HG02759 (cell line): ENCODE measurements at regions not wholly inside any gene's neighbourhood (a gene's known extent, or its start where the extent isn't known, plus 50 kb on each side); places are given as distances from the start of the nearest gene placed in this dataset.

Source experiments
- ATAC-seq: cut with Tn5 transposase; IDR thresholded peaks from one replicate; pipeline ENCODE4 v1.9.1; 2021; ENCODE audit warnings: mild to moderate bottlenecking, moderate library complexity; ENCODE audit not compliant: unreplicated experiment

DNA sequence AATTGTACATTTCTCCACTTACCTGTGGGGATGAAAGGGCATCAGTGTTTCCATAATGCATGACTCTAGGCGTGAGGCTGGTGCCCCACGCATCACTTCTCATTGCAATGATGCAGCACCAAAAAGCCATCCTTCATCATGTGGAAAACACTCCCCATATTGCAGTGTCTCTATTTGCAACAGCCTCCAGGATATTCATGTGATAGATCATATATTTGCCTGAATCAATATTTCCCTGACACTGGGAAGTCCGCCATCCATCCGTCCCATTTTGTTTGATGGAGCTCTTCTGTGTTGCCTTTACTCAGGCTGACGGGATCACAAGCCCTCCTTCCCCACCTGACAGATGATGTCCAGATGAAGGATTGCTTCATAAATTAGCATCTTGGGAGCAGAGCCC, 74.5 kb upstream of the CAMK1G start:
- no peak for ATAC-seq

DNA sequence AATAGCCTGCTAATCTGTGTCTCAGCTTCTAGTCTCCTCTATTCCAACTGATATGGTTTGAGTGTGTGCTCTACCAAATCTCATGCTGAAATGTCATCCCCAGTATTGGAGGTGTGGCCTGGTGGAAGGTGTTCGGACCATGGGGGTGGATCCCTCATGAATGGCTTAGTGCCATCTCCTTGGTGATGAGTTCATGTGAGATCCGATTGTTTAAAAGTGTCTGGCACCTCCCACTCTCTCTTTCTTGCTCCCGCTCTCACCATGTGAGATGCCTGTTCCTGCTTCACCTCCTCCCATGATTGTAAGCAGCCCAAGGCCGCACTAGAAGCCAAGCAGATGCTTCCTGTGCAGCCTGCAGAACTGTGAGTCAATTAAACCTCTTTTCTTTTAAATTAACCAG, 73.5 kb upstream of the CAMK1G start:
- no peak for ATAC-seq

DNA sequence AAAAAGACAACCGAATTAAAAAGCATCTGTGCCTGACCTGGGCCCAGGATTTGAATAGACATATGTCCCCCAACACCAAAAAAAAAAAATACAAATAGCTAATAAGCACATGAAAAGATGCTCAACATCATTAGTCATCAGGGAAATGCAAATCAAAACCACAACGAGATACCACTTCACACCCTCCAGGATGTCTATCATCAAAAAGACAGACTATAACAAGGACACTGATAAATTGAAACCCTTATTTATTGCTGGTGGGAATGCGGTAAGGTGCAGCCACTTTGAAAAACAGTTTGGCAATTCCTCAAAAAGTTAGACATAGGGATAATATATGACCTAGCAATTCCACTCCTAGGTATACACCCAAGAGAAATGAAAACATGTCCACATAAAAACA, 72.3 kb upstream of the CAMK1G start:
- ATAC-seq: no peak

DNA sequence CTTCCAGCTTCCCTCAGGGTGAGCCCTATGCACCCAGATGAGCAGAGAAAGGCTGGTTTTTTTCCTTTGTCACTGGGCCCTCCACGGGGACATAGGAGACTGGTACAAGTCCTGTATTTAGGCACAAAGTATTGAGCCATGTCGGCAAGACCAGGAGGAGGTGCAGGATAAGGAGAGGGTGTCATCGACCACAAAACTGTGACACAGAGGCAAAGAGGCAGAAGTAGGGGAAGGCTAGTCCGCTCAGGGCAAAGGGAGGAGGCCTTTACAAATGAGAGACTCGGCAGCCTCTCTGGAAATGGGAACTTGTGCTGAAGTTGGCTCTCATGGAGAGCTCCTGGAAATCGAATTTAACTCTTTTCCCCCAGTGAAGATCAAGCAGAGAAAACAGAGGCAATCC, 70.7 kb upstream of the CAMK1G start:
- no peak for ATAC-seq

DNA sequence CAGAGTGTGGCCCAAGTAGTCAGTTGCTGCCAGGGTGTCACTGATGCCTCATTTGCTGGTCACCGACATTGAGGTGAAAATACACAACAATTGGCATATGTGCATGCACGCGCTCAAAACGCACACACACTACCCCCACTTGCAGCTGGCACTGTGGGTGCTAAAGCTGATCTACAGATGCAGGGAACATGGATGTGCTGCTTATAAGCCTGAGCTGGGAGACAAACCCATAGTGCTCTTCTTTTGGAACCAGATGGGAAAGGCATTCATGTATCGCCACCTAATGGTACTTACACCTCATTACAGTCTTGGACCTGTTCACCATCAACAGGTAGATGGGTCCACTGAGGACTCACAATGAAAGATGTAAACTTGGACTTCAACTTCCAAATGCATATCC, 70.3 kb upstream of the CAMK1G start:
- ATAC-seq: no peak

DNA sequence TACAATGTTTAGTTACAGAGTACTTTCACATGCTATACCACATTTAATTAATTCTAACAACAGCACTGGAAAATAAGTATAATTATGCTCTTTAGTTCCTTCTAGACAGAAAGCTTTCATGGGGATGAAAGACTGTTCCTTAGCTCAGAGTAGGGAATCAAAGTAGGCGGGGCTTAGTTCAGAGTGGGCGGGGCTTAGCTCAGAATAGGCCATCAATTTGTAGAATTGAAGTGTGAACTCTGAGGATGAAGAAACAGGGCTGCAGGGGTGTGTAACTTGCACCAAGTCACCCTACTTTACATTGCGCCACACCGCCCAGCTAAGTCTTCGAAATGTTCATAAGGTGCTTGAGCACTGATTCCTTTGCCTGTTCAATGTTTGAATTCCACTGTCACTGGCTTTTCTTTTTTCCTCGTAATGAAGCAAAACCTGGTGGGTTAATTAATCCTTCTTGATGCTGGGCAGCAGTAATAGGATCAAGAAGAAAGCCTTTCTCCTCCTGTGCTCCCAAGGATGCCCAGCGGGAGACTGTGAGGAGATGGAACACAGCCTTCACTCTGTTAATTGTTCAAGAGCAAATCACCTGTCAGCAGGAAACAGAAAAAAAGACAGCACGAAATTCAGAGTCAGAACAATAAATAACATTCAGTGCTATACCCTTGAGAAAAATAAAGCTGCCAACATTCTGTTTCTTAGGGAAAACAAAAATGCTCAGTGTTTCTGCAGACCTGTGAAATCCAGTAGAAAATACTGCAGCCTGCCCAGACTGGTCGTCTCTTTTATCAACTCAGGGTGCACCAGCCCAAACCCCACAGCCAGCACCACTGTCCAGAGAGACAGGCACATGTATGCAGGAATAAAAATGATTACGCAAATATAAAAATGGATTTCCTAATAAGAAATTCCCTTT, 66.5 kb upstream of the CAMK1G start:
- ATAC-seq: no peak

DNA sequence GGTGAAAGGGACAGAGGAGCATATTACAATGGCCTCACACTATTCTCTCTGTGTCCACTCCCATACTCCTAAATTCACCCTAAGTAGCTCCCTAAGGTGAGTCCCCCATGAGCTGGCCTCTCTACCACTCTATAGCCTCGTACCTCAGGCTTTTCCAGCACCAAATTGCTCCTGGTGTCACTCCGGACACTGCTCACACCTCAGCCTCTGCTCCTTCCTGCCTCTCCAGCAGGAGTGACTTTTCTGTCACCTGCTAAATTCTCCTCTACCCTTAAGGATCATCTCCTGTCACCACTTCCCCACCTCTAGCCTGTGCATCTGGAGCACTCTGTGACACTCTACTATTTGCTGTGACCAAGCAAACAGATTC, 65.8 kb upstream of the CAMK1G start:
- no peak for ATAC-seq

DNA sequence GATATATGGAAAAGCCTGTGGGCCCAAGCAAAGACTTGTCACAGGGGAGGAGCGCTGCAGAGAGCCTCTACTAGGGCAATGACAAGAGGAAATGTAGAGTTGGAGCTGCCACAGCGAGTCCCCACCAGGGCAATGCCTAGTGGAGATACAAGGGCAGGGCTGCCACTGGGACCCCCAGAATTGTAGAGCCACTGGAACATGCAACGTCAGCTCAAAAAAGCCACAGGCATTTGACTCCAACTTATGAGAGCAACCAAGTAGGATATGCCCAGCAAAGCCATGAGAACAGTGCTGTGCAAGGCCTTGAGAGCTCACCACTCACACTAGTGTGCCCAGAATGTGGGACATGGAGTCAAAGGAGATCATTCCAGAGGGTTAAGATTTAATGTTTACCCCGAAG, 63.7 kb upstream of the CAMK1G start:
- no peak for ATAC-seq

DNA sequence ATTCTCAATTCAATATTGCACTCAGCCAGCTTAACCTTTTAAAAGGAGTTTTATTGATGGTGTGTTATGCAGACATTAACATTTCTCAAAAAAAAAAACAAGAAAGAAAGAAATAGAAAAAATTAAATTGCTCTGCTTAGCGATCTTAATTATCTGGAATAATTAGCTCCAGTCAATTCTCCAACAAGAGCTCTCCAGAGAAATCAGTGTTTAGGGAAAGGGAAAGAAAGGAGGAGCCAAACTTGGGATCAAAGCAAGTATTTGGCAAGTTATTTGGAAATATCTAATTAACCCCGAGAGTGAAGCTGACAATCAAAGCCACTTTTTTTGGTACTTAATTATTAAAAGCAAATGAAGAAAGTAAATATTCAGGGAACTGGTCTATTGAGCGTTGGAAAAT, 60.7 kb upstream of the CAMK1G start:
- no peak for ATAC-seq

DNA sequence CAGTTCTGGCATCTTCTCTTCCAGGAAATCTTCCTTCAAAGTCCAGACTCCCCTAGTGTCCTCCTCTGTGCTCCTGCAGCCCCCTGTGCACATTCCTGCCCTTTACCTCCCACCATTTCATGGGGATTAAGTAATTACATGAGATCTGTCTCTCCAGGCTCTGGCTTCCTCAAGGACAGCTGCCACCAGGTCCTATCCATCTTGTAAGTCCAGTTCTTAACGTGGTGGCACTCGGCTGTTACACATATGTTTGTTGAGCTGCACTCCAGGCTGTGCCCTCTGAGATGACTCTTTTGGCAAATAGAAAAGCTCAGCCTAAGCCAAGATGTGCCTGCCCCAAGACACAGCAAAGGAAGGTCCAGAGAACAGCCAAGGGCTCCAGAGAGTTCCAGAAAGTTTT, 57.4 kb upstream of the CAMK1G start:
- ATAC-seq: no peak

DNA sequence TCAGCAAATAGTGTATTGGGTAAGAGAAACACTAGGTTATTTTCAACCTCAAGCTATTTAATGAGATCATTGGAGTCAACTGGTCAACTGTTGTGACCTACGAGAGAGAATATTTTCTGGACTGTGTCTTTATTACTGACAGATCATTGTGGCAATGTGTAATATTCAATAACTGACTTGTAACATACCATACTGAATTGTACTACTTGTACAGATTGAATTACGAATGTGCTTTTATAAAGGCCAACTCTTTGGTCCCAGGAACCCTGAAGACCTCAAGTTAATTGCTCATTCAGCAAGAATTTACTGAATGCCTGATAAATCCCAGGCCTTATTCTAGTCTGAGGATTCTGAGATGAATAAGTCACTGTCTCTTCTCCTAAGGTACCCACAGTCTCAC, 56.1 kb upstream of the CAMK1G start:
- ATAC-seq: no peak

DNA sequence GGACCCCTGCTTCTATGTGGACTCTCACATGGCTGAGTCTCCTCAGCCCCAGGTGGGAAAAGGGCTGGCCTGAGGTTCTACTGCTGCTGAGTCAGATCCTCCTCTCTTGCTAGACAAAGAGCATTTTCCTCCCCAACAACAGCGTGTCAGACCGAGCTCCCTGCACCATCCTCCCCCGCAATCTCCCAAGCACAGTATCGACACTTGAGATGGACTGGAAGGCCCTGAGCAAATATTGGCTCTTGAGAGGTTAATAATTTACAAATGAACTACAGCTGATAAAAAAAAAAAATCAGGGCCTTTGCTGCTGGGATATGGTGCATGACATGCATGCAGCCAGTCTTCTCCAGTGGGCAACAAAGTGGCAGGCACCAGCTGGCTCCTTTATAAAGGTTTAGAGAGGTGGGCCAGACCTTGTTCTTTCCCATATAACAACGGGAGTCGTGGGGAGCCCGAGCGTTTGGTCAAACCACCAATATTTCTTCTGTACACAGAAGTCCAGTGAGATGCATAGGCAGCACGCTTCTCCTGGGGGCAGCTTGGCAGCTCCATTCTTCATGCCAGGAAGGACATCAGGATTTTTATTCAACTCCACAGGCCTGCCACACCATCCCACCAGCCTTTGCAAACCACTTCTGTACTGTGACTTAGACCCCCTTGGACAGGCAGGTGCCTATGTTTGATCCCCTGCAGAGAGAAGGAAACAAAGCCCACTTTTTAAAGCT, 55.4 kb upstream of the CAMK1G start:
- no peak for ATAC-seq

DNA sequence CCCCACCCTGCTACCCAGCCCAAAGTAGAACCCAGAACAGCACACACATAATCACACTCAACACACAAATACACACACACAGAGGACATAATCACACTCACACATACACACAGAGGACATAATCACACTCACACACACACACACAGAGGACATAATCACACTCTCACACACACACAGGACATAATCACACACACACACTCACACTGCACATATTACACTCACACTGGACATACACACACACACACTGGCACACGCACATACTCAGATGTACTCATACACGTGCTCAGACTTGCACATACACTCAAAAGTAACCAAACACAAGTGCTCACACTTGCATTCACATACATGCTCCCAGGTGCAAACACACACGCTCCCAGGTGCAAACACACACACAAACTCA, 54.3 kb upstream of the CAMK1G start:
- ATAC-seq: no peak

DNA sequence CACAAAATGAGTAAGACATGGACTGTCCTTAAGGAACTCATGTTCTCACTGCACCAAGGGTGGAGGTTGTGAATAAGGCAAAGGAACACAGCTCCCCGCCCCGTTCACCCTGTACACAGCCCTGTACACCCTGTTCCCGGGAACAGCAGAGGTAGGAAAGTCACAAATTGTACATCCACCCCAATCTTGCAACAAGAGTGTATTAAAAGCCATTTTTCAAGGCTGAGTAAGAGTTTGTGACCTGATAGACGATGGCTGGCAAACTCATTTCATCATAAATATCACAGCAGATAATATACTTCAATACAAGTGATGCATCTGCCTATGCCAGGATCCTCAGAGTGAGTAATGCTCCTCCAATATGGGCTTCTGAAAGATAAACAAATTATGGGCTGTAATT, 52.5 kb upstream of the CAMK1G start:
- no peak for ATAC-seq

DNA sequence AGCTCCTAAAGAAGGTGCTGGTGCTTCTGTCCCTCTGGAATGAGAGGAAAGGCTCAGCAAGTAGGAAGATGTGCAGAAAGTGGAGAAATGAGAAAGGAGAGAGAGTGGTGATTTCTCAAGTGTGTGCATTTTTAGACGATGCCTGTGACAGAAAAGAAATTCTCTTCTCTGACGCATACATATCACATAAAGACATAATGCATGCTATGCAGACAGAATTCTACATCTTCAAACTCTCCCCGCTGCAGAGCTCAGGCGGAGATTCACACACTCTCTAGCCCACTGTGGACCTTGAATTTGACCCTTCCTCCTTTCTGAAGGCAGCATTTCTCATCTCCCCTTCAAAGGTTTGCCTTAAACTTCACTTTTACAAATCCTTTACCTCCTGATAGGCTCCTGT, 52.0 kb upstream of the CAMK1G start:
- ATAC-seq: no peak
